Vagina (tissue), 2 donors: ENCODE measurements at regions not wholly inside any gene's neighbourhood (a gene's known extent, or its start where the extent isn't known, plus 50 kb on each side); places are given as distances from the start of the nearest gene placed in this dataset.

Experiments used
- DNase-seq, 2 donors: peaks; one replicate each; pipeline ENCODE4 v3.0.0-alpha.2; 2017; ENCODE audit errors: extremely low spot score in 2 of 2
- H3K27ac ChIP-seq: fragments of 200-600 bp; sonication (generic); one replicate; pipeline ENCODE4 v1.5.1; 2019
- H3K27me3 ChIP-seq: fragments of 200-600 bp; sonication (generic); one replicate; pipeline ENCODE4 v1.5.1; 2019
- H3K36me3 ChIP-seq, 2 donors: fragments of 200-600 bp; sonication (generic); one replicate each; pipeline ENCODE4 v1.5.1; 2017 to 2019
- H3K4me1 ChIP-seq: fragments of 200-600 bp; sonication (generic); one replicate; pipeline ENCODE4 v1.5.1; 2019
- H3K4me3 ChIP-seq, 2 donors: fragments of 200-600 bp; sonication (generic); 1 replicate in 1 of 2; 2 replicates in 1 of 2; pipeline ENCODE4 v1.5.1; 2016 to 2019
- H3K9me3 ChIP-seq: fragments of 200-600 bp; sonication (generic); one replicate; pipeline ENCODE4 v1.5.1; 2019
- POLR2A ChIP-seq, 2 donors: fragments of 450-650 bp; IDR thresholded peaks; one replicate each; pipeline ENCODE4 v1.6.1; 2017; ENCODE audit warnings: antibody characterized with exemption in 2 of 2, mild to moderate bottlenecking in 2 of 2, moderate library complexity in 2 of 2
- POLR2AphosphoS5 ChIP-seq, 2 donors: sonication (generic); formaldehyde crosslinking; IDR thresholded peaks; one replicate each; pipeline ENCODE4 v1.9.0; 2017; ENCODE audit warnings: antibody characterized with exemption in 2 of 2, mild to moderate bottlenecking in 2 of 2, low read depth in 1 of 2; ENCODE audit not compliant: insufficient read depth in 1 of 2
- intact Hi-C: fragments of 100-400 bp; cut with DNase I; formaldehyde crosslinking; loops from one replicate; pipeline ENCODE4 v1.15.1; 2023
- TF ChIP-seq, protein P1 (sequence below), 3 experiments: fragments of 450-650 bp in 2 of 3; fragments of 200-600 bp in 1 of 3; sonication (generic) in 1 of 3; IDR thresholded peaks; one replicate each; pipeline ENCODE4 v1.5.1; 2017 to 2019; ENCODE audit warnings: antibody characterized with exemption in 3 of 3, mild to moderate bottlenecking in 2 of 3, moderate library complexity in 2 of 3

DNA sequence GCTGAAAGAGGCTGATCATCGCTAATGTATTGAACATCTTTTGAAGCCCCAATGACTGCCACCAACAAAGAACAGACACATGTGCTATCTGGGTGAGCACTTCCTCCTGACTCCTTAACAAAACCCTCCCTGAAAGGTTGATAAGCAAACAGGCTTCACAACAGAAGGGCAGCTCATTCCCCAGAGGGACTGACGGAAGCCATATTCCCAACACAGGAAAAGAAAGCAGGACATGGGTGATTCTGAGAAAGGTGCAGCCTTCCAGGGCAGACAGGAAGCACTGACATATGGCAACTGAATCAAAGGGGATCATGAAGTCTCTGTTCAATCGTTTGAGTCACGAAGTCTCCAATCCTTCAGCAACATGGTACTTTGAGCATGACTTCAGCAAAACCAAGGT, 929.0 kb downstream of the MCTP2 start:
- Histone ChIP-seq H3K4me1 (no peaks in the 10 kb centered on the region), H3K27ac (no peak overlapping the region), H3K27me3 (no peaks in the 10 kb centered on the region), H3K36me3 (no peaks in the 10 kb centered on the region), H3K9me3 (no peaks in the 10 kb centered on the region), H3K4me3 (no peak overlapping the region)
- intact Hi-C loops = no loop called here
- TF ChIP-seq POLR2AphosphoS5 (IDR thresholded peaks at IDR 0.05; ENCODE audit: insufficient read depth in 1 of 2, low read depth in 1 of 2) = no peak
- TF ChIP-seq POLR2A (IDR thresholded peaks at IDR 0.05) = no peak
- TF ChIP-seq, protein P1, sequence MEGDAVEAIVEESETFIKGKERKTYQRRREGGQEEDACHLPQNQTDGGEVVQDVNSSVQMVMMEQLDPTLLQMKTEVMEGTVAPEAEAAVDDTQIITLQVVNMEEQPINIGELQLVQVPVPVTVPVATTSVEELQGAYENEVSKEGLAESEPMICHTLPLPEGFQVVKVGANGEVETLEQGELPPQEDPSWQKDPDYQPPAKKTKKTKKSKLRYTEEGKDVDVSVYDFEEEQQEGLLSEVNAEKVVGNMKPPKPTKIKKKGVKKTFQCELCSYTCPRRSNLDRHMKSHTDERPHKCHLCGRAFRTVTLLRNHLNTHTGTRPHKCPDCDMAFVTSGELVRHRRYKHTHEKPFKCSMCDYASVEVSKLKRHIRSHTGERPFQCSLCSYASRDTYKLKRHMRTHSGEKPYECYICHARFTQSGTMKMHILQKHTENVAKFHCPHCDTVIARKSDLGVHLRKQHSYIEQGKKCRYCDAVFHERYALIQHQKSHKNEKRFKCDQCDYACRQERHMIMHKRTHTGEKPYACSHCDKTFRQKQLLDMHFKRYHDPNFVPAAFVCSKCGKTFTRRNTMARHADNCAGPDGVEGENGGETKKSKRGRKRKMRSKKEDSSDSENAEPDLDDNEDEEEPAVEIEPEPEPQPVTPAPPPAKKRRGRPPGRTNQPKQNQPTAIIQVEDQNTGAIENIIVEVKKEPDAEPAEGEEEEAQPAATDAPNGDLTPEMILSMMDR (IDR thresholded peaks at IDR 0.05) = no peak
- DNase-seq = no peak

DNA sequence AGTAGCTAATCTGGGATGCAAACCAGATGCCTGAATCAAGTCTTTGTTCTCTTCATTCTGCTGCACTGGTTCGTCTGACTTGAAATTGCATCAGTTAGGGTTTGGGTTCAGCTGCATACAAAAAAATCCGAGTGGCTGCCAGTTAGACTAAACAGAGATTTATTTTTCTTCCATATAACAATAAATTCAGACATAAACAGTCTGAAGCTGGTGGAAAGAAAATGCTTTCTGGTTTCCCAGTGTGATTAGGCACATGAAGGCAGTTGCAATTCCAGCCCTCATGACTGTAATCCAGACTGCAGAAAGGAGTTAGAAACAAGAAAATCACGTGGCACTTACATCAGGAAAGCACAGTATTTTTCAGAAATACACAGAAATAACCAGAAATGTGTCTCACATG, 930.7 kb downstream of the MCTP2 start:
- no peak for TF ChIP-seq POLR2A (IDR thresholded peaks at IDR 0.05)
- TF ChIP-seq, protein P1 (IDR thresholded peaks at IDR 0.05) = no peak
- no peak for TF ChIP-seq POLR2AphosphoS5 (IDR thresholded peaks at IDR 0.05; ENCODE audit: insufficient read depth in 1 of 2, low read depth in 1 of 2)
- intact Hi-C loops = no loop called here
- H3K4me3 ChIP-seq = no peak overlapping the region
- H3K27me3 ChIP-seq = no peaks in the 10 kb centered on the region
- H3K27ac ChIP-seq = peak overlapping the region; percentile 82
- H3K36me3 ChIP-seq = no peaks in the 10 kb centered on the region
- no peaks in the 10 kb centered on the region for H3K9me3 ChIP-seq
- H3K4me1 ChIP-seq = no peaks in the 10 kb centered on the region
- no peak for DNase-seq

DNA sequence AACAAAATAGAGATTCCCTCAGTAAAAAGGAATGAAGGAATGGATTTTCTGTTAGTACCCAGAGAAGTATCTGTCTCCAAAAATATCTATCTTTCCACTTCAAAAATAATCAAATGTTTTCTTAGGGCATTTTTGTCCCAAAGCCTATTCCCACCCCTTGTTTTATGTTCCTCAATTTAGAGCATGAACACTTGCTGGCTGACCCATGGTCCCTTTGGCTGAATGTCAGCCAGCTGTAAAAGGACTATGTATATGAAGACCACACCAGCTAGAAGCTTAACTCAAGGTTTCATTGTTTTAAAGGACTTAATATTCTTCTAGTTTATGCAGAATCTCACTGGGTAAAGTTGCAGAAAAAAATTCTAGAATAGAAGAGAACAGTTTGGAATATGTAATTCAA, 931.2 kb downstream of the MCTP2 start:
- H3K4me3 ChIP-seq = no peak overlapping the region
- H3K9me3 ChIP-seq = no peaks in the 10 kb centered on the region
- H3K4me1 ChIP-seq = no peaks in the 10 kb centered on the region
- no peaks in the 10 kb centered on the region for H3K27me3 ChIP-seq
- intact Hi-C loops = no loop called here
- no peaks in the 10 kb centered on the region for H3K36me3 ChIP-seq
- H3K27ac ChIP-seq = peak overlapping the region; percentile 82
- TF ChIP-seq POLR2A (IDR thresholded peaks at IDR 0.05) = no peak
- TF ChIP-seq, protein P1 (IDR thresholded peaks at IDR 0.05) = no peak
- no peak for TF ChIP-seq POLR2AphosphoS5 (IDR thresholded peaks at IDR 0.05; ENCODE audit: insufficient read depth in 1 of 2, low read depth in 1 of 2)
- DNase-seq = no peak

DNA sequence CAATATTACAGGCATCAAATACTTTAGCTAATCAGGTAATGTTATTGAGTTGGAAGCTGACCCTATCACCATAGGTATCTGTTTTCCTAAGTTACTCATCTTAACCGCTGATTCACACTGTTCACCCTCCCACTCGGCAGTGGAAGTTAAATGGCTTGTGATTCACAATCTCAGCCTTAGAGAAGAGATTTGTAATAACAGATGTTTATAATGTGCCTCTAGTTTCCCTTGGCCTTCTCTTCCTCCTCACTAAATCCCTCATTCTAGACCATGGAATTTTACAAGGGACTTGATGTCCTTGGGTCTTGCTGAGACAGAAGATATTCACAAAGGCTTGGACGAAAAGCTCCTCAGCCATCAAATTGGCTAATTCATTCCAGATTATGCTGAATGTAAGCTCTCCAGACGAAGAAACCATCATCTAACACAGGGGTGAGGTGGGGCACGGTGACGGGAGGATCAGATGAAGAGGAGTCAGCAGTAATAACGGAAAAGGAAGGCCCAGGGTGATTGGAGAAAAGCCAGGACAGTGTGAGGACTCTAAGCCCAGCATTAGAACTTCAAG, 931.7 kb downstream of the MCTP2 start:
- no peaks in the 10 kb centered on the region for H3K27me3 ChIP-seq
- H3K9me3 ChIP-seq = no peaks in the 10 kb centered on the region
- peak overlapping the region; percentile 82 for H3K27ac ChIP-seq
- intact Hi-C loops = no loop called here
- TF ChIP-seq POLR2A (IDR thresholded peaks at IDR 0.05) (no peak), POLR2AphosphoS5 (IDR thresholded peaks at IDR 0.05; ENCODE audit: insufficient read depth in 1 of 2, low read depth in 1 of 2) (peak in 1 of 2 donors; percentile 63)
- TF ChIP-seq, protein P1 (IDR thresholded peaks at IDR 0.05) = no peak
- DNase-seq = no peak
- H3K4me1 ChIP-seq = no peaks in the 10 kb centered on the region
- H3K4me3 ChIP-seq = no peak overlapping the region
- H3K36me3 ChIP-seq = no peaks in the 10 kb centered on the region

DNA sequence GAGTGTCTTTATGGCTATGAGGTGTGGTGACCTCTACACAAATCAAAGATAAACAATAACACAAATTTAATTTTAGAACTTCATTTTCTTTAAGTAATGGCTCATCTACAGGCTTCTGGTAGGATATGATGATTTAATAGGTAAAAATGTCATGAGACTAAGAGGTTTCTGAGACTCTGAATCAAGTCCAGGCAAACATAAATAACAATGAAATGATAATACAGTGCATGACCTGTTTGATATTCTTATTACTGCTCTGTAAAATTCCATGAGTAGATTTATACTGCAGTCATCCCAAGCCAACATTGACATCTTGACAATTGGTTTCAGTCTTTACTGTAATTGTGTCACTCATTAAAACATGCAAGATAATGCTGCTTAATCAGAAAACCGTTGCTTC, 936.8 kb downstream of the MCTP2 start:
- Histone ChIP-seq H3K27me3 (no peaks in the 10 kb centered on the region), H3K36me3 (no peaks in the 10 kb centered on the region), H3K4me1 (peaks cover 23% of the 10 kb centered on the region), H3K9me3 (no peaks in the 10 kb centered on the region), H3K4me3 (no peak overlapping the region), H3K27ac (peak overlapping the region; percentile 84)
- intact Hi-C loops = no loop called here
- TF ChIP-seq POLR2A (IDR thresholded peaks at IDR 0.05) = no peak
- TF ChIP-seq POLR2AphosphoS5 (IDR thresholded peaks at IDR 0.05; ENCODE audit: insufficient read depth in 1 of 2, low read depth in 1 of 2) = no peak
- TF ChIP-seq, protein P1 (IDR thresholded peaks at IDR 0.05) = no peak
- no peak for DNase-seq
